ENCODE measurements at regions not wholly inside any gene's neighbourhood (a gene's known extent, or its start where the extent isn't known, plus 50 kb on each side); places are given as distances from the start of the nearest gene placed in this dataset.
"Not testable (repeated sequence)": the region's sequence is repeated elsewhere in the genome, so short reads cannot be mapped to it uniquely, and the experiment has no call there.

- no peak overlapping the region for H3K4me3 ChIP-seq (ENCODE audit: low read depth, low read length)
- TF ChIP-seq CTCF (IDR thresholded peaks at IDR 0.05; ENCODE audit: low read depth, low read length) = no peak
These were observed 402.0 kb upstream of the SLC35B3 start for GRCh38 chr6:8837343-8837742.

- H3K4me3 ChIP-seq (ENCODE audit: low read depth, low read length) = not testable (repeated sequence)
These were observed 397.4 kb upstream of the SLC35B3 start for GRCh38 chr6:8832695-8833094.

GRCh38 chr6:8831366-8832152 is 396.2 kb upstream of the SLC35B3 start:
- no peak for TF ChIP-seq CTCF (IDR thresholded peaks at IDR 0.05; ENCODE audit: low read depth, low read length)
- H3K4me3 ChIP-seq (ENCODE audit: low read depth, low read length) = no peak overlapping the region

GRCh38 chr6:8830794-8831193 is 395.4 kb upstream of the SLC35B3 start:
- TF ChIP-seq CTCF (IDR thresholded peaks at IDR 0.05; ENCODE audit: low read depth, low read length) = no peak
- no peak overlapping the region for H3K4me3 ChIP-seq (ENCODE audit: low read depth, low read length)

- no peak for TF ChIP-seq CTCF (IDR thresholded peaks at IDR 0.05; ENCODE audit: low read depth, low read length)
- no peak overlapping the region for H3K4me3 ChIP-seq (ENCODE audit: low read depth, low read length)
These were observed 394.5 kb upstream of the SLC35B3 start for GRCh38 chr6:8829796-8830195.

- H3K4me3 ChIP-seq (ENCODE audit: low read depth, low read length) = no peak overlapping the region
- no peak for TF ChIP-seq CTCF (IDR thresholded peaks at IDR 0.05; ENCODE audit: low read depth, low read length)
These were observed 394.0 kb upstream of the SLC35B3 start for GRCh38 chr6:8829296-8829695.

GRCh38 chr6:8828376-8828775 is 393.0 kb upstream of the SLC35B3 start:
- TF ChIP-seq CTCF (IDR thresholded peaks at IDR 0.05; ENCODE audit: low read depth, low read length) = no peak
- H3K4me3 ChIP-seq (ENCODE audit: low read depth, low read length) = no peak overlapping the region

GRCh38 chr6:8825726-8826125 is 390.4 kb upstream of the SLC35B3 start:
- no peak for TF ChIP-seq CTCF (IDR thresholded peaks at IDR 0.05; ENCODE audit: low read depth, low read length)
- no peak overlapping the region for H3K4me3 ChIP-seq (ENCODE audit: low read depth, low read length)

Data from WI38 (cell line).